SJCRH30 (cell line): ENCODE measurements at regions not wholly inside any gene's neighbourhood (a gene's known extent, or its start where the extent isn't known, plus 50 kb on each side); places are given as distances from the start of the nearest gene placed in this dataset.
A peak's percentile ranks its signal among the peaks of the same experiment; 100 is the strongest.
"Not testable (repeated sequence)": the region's sequence is repeated elsewhere in the genome, so short reads cannot be mapped to it uniquely, and the experiment has no call there.

ENCODE experiments used
- DNase-seq, 2 experiments: peaks; one replicate each; pipeline ENCODE4 v3.0.0-alpha.2; 2015 to 2020
- H3K27ac ChIP-seq: fragments of 250-450 bp; sonication (Bioruptor Pico); 2 replicates; pipeline ENCODE4 v1.5.1; 2020; ENCODE audit warnings: mild to moderate bottlenecking, moderate library complexity
- H3K27me3 ChIP-seq: fragments of 250-450 bp; sonication (Bioruptor Pico); 2 replicates; pipeline ENCODE4 v1.5.1; 2020; ENCODE audit warnings: mild to moderate bottlenecking, moderate library complexity
- H3K36me3 ChIP-seq: fragments of 250-450 bp; sonication (Bioruptor Pico); 2 replicates; pipeline ENCODE4 v1.5.1; 2020; ENCODE audit warnings: mild to moderate bottlenecking, moderate library complexity
- H3K4me1 ChIP-seq: fragments of 250-450 bp; sonication (Bioruptor Pico); 2 replicates; pipeline ENCODE4 v1.5.1; 2020; ENCODE audit warnings: mild to moderate bottlenecking, moderate library complexity
- H3K4me3 ChIP-seq: fragments of 250-450 bp; sonication (Bioruptor Pico); 2 replicates; pipeline ENCODE4 v1.5.1; 2020; ENCODE audit warnings: mild to moderate bottlenecking, moderate library complexity
- H3K9me3 ChIP-seq: fragments of 250-450 bp; sonication (Bioruptor Pico); replicated peaks from 2 replicates; pipeline ENCODE4 v1.5.1; 2020; ENCODE audit warnings: mild to moderate bottlenecking, moderate library complexity

DNA sequence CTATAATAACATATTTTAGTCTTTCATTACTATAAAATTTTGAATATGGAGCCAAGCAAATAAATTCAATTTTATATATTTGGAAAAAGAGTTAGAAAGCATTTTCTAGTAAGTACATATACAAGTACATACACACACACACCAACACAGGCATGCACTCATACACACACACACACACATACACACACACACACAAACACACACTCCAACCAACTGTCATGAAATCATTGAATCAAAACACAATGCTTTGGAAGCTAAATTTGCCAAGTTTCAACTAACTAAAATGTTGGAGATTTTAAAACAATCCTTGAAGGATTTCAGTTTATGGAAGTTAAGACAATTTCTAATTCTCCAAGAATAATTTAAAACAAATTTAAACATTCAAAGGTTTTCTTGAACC is 283.2 kb downstream of the TAF11L14 start:
- no peaks in the 10 kb centered on the region for H3K36me3 ChIP-seq
- no peaks in the 10 kb centered on the region for H3K9me3 ChIP-seq
- DNase-seq = no peak
- no peak overlapping the region for H3K27ac ChIP-seq
- H3K4me3 ChIP-seq = no peak overlapping the region
- H3K4me1 ChIP-seq = no peaks in the 10 kb centered on the region
- H3K27me3 ChIP-seq = no peaks in the 10 kb centered on the region

DNA sequence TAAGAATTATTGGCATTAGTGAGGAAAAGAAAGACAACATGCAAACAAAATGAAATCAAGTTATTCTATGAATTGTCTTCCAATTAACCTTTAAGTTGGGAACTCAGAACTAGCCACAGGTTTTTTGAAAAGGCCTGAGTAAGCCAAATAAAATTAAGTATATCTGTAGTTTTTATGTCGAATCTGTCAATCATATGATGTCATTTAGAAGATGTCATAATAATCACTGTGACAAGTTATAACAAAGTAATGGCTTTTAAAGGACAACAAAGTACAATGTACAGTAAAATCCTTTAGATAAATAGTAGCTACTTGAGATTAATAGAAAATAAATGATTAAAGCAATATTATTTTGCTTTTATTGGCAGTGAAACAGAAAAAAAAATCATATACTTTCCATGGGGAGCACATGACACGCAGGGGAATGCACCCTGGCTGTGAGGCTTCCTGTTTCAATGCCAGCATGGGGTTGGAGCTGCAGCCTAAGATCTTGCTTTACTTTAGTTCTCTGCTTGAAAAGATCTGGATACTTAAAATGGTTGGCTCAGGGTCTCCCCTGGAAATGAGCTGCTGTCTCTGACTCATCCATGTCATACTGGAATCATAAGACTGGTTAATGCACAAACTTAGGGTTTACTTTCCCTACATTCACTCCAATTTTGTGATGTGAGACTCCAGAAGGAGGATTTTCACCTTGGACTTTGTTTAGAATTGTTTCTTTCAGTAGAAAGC is 284.3 kb downstream of the TAF11L14 start:
- no peak for DNase-seq
- no peak overlapping the region for H3K4me3 ChIP-seq
- no peaks in the 10 kb centered on the region for H3K4me1 ChIP-seq
- no peaks in the 10 kb centered on the region for H3K36me3 ChIP-seq
- H3K27ac ChIP-seq = no peak overlapping the region
- H3K9me3 ChIP-seq = no peaks in the 10 kb centered on the region
- no peaks in the 10 kb centered on the region for H3K27me3 ChIP-seq

GRCh38 chr5:17925276-17925675 is 291.0 kb downstream of the TAF11L14 start:
- Histone ChIP-seq H3K9me3 (no peaks in the 10 kb centered on the region), H3K27me3 (no peaks in the 10 kb centered on the region), H3K36me3 (no peaks in the 10 kb centered on the region), H3K4me3 (no peak overlapping the region), H3K4me1 (no peaks in the 10 kb centered on the region), H3K27ac (no peak overlapping the region)
- no peak for DNase-seq

DNA sequence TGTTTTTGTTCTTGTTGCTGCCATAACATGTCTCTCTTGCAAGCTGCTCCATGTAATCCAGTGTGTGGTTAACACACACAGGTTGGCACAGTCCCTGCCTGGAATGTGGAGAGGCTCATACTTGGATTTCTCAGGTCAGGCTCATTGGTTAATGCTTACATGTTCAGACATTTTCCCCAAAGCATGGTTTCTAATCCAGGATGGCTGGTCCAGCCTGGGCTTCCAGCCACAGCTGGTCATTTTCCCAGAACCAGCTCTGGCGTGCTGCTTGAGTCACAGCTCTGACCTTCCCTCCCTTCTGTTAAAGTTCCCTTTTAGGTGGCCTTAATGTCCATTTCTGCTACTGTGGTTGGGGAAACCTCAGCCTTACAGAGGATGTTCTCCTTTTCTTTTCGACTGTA is 294.3 kb downstream of the TAF11L14 start:
- no peak overlapping the region for H3K27ac ChIP-seq

GRCh38 chr5:17929171-17929570 is 294.9 kb downstream of the TAF11L14 start:
- no peaks in the 10 kb centered on the region for H3K36me3 ChIP-seq
- no peak for DNase-seq
- H3K4me3 ChIP-seq = no peak overlapping the region
- no peaks in the 10 kb centered on the region for H3K9me3 ChIP-seq
- no peaks in the 10 kb centered on the region for H3K27me3 ChIP-seq
- H3K27ac ChIP-seq = no peak overlapping the region
- H3K4me1 ChIP-seq = no peaks in the 10 kb centered on the region

More for the DNA sequence above, 294.3 kb downstream of the TAF11L14 start:
- no peaks in the 10 kb centered on the region for H3K27me3 ChIP-seq
- H3K36me3 ChIP-seq = no peaks in the 10 kb centered on the region
- DNase-seq = no peak
- H3K4me3 ChIP-seq = no peak overlapping the region
- no peaks in the 10 kb centered on the region for H3K4me1 ChIP-seq
- no peaks in the 10 kb centered on the region for H3K9me3 ChIP-seq

- Histone ChIP-seq H3K27me3 (no peaks in the 10 kb centered on the region), H3K4me3 (no peak overlapping the region)
These were observed 296.1 kb downstream of the TAF11L14 start for GRCh38 chr5:17930346-17930745.

DNA sequence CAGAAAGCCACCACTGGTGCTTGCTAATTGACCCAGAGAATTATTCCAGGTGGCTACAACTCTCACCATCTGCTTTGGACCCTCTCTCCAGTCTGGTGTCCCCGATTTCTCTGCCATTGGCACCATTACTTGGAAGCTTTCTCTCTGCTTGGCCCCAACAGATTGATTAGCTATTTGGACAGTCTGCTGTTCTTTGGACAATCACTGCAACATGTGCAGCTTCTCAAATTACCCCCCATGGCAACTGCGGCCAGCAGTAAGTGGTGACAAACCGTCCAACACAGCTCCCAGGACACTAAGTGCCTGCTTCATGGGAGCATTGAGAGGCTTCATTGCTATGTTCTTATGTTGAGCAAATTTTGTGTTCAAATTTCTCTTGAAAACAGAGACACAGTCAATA is 309.8 kb downstream of the TAF11L14 start:
- DNase-seq = peak in 1 of 2 experiments; percentile 5
- Histone ChIP-seq H3K36me3 (no peaks in the 10 kb centered on the region), H3K4me3 (no peak overlapping the region), H3K27ac (no peak overlapping the region), H3K9me3 (no peaks in the 10 kb centered on the region), H3K27me3 (no peaks in the 10 kb centered on the region), H3K4me1 (no peaks in the 10 kb centered on the region)

More at GRCh38 chr5:17930346-17930745, 296.1 kb downstream of the TAF11L14 start:
- H3K27ac ChIP-seq = no peak overlapping the region
- no peak for DNase-seq
- no peaks in the 10 kb centered on the region for H3K9me3 ChIP-seq
- no peaks in the 10 kb centered on the region for H3K36me3 ChIP-seq
- H3K4me1 ChIP-seq = no peaks in the 10 kb centered on the region

DNA sequence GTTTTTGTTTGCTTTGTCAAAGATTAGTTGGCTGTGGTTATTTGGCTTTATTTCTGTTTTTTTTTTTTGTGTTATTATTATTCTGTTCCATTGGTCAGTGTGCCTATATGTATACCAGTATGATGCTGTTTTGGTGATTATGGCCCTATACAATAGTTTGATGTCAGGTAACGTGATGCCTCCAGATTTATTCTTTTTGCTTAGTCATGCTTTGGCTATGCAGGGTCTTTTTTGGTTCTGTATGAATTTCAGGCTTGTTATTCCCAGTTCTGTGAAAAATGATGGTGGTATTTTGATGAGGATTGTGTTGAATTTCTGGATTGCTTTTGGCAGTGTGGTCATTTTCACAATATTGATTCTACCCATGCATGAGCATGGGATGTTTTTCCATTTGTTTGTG is 312.8 kb downstream of the TAF11L14 start:
- Histone ChIP-seq H3K27ac (no peak overlapping the region), H3K4me3 (no peak overlapping the region), H3K27me3 (no peaks in the 10 kb centered on the region), H3K9me3 (no peaks in the 10 kb centered on the region), H3K4me1 (no peaks in the 10 kb centered on the region), H3K36me3 (no peaks in the 10 kb centered on the region)
- no peak for DNase-seq

DNA sequence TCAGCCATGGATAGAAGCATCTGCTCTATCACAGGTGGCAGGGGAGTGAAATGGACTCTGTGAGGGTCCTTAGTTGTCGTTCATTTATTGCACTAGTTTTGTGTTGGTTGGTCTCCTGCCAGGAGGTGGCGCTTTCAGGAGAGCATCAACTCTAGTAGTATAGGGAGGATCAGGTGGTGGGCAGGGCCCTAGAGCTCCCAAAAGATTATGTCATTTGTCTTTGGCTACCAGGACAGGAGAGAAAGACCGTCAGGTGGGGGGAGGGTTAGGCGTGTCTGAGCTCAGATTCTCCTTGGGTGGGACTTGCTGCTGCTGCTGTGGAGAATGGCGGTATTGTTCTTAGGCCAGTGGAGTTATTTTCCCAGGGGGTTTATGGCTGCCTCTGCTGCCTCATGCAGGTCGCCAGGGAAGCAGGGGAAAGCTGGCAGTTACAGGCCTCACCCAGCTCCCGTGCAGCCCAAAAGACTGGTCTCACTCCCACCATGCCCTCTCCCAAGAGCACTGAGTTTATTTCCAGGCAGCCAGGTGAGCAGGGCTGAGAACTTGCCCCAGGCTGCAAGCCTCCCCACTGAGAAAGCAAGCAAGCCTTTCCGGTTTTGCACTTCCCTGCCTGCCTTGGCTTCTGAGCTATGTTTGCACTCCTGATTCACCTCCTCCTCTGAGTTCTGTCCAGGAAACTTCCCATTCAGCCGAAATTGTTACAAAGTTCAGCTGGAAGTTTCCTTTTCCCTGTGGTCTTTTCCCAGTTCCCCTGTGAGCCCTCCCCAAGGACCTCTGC is 317.3 kb downstream of the TAF11L14 start:
- peak; percentile 77 to 81 for DNase-seq
- Histone ChIP-seq H3K27ac (peak overlapping the region; percentile 34; the same call in 1 of the 2 replicates), H3K4me1 (no peaks in the 10 kb centered on the region), H3K4me3 (no peak overlapping the region), H3K27me3 (no peaks in the 10 kb centered on the region), H3K9me3 (no peaks in the 10 kb centered on the region), H3K36me3 (no peaks in the 10 kb centered on the region)

DNA sequence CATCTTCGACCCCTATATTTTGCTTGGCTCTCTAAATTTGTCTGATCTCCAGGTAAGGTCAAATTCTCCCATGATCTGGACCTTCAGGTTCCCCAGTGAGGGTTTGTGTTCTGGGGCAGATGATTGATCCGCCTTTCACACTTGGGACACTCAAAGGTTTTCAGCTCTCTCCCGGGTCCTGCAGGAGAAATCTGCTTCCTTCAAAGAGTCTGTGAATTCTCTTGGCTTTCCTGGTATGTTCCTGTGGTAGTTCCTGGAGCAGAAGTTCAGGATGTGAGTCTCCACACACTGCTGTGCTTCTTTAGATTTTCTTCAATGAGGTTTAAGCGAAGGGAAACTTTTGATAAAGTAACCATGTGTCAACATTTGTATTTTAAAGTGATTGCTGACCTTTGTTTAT is 318.0 kb downstream of the TAF11L14 start:
- H3K4me1 ChIP-seq = no peaks in the 10 kb centered on the region
- H3K9me3 ChIP-seq = no peaks in the 10 kb centered on the region
- no peak for DNase-seq
- H3K27me3 ChIP-seq = no peaks in the 10 kb centered on the region
- no peak overlapping the region for H3K4me3 ChIP-seq
- no peak overlapping the region; the same call in 1 of the 2 replicates for H3K27ac ChIP-seq
- H3K36me3 ChIP-seq = no peaks in the 10 kb centered on the region

GRCh38 chr5:17964067-17964466 is 329.8 kb downstream of the TAF11L14 start:
- Histone ChIP-seq H3K27me3 (no peaks in the 10 kb centered on the region), H3K4me1 (no peaks in the 10 kb centered on the region), H3K4me3 (no peak overlapping the region), H3K9me3 (no peaks in the 10 kb centered on the region), H3K27ac (no peak overlapping the region), H3K36me3 (no peaks in the 10 kb centered on the region)
- no peak for DNase-seq

DNA sequence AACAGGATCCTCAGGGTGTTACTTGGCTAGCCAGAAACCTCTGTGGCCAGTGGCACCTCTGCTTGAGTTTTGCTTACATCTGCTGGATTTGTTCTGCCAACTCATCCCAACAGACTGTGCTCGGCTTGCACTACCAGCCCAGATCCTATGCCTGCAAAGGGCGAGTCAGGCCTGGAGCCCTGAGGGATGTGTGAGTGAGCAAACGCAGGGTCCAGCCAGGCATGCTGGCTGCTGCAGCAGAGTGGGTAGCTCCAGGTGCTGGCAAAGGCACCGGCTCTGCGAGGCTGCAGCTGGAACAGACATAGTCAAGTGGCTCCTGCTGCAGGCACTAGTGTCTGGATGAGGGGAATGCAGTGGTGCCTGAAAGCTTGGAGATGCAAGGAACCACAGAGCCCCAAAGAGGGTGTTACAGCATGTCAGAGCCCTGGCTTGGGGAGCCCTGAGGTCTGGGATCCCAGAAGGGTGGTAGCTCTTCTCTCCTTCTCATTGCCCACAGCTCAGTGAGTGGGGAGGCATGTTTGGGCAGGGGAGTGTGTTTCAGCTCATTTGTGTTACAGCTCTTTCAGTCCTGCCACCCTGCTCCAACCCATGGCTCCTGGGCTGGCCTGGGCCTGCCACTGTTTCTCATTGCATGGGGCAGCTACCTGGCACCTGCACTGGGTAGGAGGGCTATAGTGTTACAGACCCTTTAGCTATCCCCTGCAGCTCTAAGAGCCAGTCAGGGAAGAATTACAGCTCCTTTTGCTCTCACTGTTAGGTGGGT is 332.6 kb downstream of the TAF11L14 start:
- Histone ChIP-seq H3K27ac (no peak overlapping the region), H3K4me1 (no peaks in the 10 kb centered on the region), H3K4me3 (no peak overlapping the region), H3K27me3 (no peaks in the 10 kb centered on the region), H3K36me3 (no peaks in the 10 kb centered on the region), H3K9me3 (no peaks in the 10 kb centered on the region)
- no peak for DNase-seq

DNA sequence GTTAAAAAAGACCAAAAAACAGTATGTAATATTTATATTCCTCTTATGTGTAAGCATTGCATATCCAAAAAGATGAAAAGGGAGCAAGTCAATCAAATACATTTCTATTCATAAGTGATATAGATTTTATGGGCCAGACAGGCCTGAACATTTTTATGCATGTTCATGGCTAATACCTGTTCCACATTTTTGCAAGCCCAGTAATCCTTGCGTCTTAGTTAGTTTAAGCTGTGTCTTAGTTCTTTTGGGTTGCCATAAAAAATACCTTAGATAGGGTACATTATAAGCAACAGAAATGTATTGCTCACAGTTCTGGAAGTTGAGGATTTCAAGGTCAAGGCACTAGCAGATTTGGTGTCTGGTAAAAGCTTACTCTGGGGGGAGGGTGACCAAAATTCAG is 342.1 kb downstream of the TAF11L14 start:
- Histone ChIP-seq H3K9me3 (no peaks in the 10 kb centered on the region), H3K4me3 (no peak overlapping the region), H3K4me1 (no peaks in the 10 kb centered on the region), H3K36me3 (no peaks in the 10 kb centered on the region), H3K27ac (no peak overlapping the region), H3K27me3 (no peaks in the 10 kb centered on the region)
- DNase-seq = no peak

- no peak for DNase-seq
- Histone ChIP-seq H3K36me3 (no peaks in the 10 kb centered on the region), H3K9me3 (no peaks in the 10 kb centered on the region), H3K4me3 (no peak overlapping the region), H3K27ac (no peak overlapping the region), H3K27me3 (no peaks in the 10 kb centered on the region), H3K4me1 (no peaks in the 10 kb centered on the region)
These were observed 344.7 kb downstream of the TAF11L14 start for GRCh38 chr5:17978954-17979353.

DNA sequence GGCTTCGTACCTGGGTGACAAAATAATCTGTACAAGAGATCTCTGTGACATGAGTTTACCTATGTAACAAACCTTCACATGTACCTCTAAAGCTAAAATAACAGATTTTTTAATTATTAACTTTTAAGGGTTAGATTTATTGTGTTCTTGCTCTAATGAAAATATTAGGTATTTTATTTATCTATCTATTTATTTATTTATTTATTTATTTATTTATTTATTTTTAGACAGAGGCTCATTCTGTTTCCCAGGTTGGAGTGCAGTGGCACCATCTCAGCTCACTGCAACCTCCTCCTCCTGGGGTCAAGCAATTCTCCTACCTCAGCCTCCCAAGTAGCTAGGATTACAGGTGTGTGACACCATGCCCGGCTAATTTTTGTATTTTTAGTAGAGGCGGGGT is 348.4 kb downstream of the TAF11L14 start:
- H3K27me3 ChIP-seq, H3K4me1 ChIP-seq, H3K9me3 ChIP-seq, H3K27ac ChIP-seq, DNase-seq, H3K4me3 ChIP-seq, H3K36me3 ChIP-seq: not testable (repeated sequence)
